SK-N-SH treated with all-trans-retinoic acid at 6 μM for 48 hours (cell line): ENCODE measurements at regions not wholly inside any gene's neighbourhood (a gene's known extent, or its start where the extent isn't known, plus 50 kb on each side); places are given as distances from the start of the nearest gene placed in this dataset.

ENCODE experiments used
- CREB5 ChIP-seq: fragments of 250-450 bp; sonication (Bioruptor Pico); IDR thresholded peaks from 2 replicates; pipeline ENCODE4 v1.5.1; 2020; ENCODE audit warnings: low read depth, mild to moderate bottlenecking, moderate library complexity
- GLIS3 ChIP-seq: fragments of 250-450 bp; sonication (Bioruptor Pico); IDR thresholded peaks from 2 replicates; pipeline ENCODE4 v1.5.0; 2020; ENCODE audit warnings: mild to moderate bottlenecking, moderate library complexity
- ISL1 ChIP-seq: fragments of 250-450 bp; sonication (Bioruptor Pico); IDR thresholded peaks from 2 replicates; pipeline ENCODE4 v2.1.2; 2022; ENCODE audit warnings: mild to moderate bottlenecking, moderate library complexity
- PATZ1 ChIP-seq: fragments of 250-450 bp; sonication (Bioruptor Pico); IDR thresholded peaks from 2 replicates; pipeline ENCODE4 v1.8.0; 2020; ENCODE audit warnings: mild to moderate bottlenecking, moderate library complexity, borderline replicate concordance
- TCF4 ChIP-seq: fragments of 250-450 bp; sonication (Bioruptor Pico); IDR thresholded peaks from 2 replicates; pipeline ENCODE4 v1.8.0; 2021; ENCODE audit warnings: mild to moderate bottlenecking, moderate library complexity, borderline replicate concordance
- TOX ChIP-seq: fragments of 250-450 bp; sonication (Bioruptor Pico); IDR thresholded peaks from 2 replicates; pipeline ENCODE4 v1.8.0; 2021; ENCODE audit warnings: mild to moderate bottlenecking, moderate library complexity, borderline replicate concordance
- ZFP3 ChIP-seq: fragments of 250-450 bp; sonication (Bioruptor Pico); IDR thresholded peaks from 2 replicates; pipeline ENCODE4 v1.5.0; 2020; ENCODE audit warnings: mild to moderate bottlenecking, moderate library complexity
- ZFP30 ChIP-seq: fragments of 450-650 bp; formaldehyde crosslinking; IDR thresholded peaks from 2 replicates; pipeline ENCODE4 v1.5.0; 2022; ENCODE audit warnings: mild to moderate bottlenecking, moderate library complexity
- ZNF8 ChIP-seq: fragments of 450-650 bp; formaldehyde crosslinking; IDR thresholded peaks from 2 replicates; pipeline ENCODE4 v1.5.0; 2020; ENCODE audit warnings: mild to moderate bottlenecking, moderate library complexity

- no peak for TF ChIP-seq PATZ1 (CRISPR knock-in tag)
- no peak for TF ChIP-seq ISL1 (CRISPR knock-in tag)
- TF ChIP-seq ZFP3 (CRISPR knock-in tag) = no peak
- TF ChIP-seq TCF4 (CRISPR knock-in tag) = no peak
- no peak for TF ChIP-seq ZFP30 (CRISPR knock-in tag)
- TF ChIP-seq GLIS3 = no peak
- TF ChIP-seq ZNF8 (CRISPR knock-in tag) = no peak
- TF ChIP-seq TOX = no peak
- no peak for TF ChIP-seq CREB5 (CRISPR knock-in tag)
These were observed 301.9 kb downstream of the AHR start for GRCh38 chr7:17600340-17600752.
